Epithelial cell of proximal tubule (primary cell): ENCODE measurements at regions not wholly inside any gene's neighbourhood (a gene's known extent, or its start where the extent isn't known, plus 50 kb on each side); places are given as distances from the start of the nearest gene placed in this dataset.

ENCODE experiments used
- DNase-seq: peaks from one replicate; pipeline ENCODE4 v3.0.0-alpha.2; 2011; ENCODE audit warnings: low read depth
- H3K4me3 ChIP-seq: 2 replicates; pipeline ENCODE4 v1.5.1; 2011; ENCODE audit warnings: low read depth, mild to moderate bottlenecking, low read length
- CTCF ChIP-seq: conservative IDR thresholded peaks from 2 replicates; pipeline ENCODE4 v1.5.1; 2012; ENCODE audit warnings: low read depth, mild to moderate bottlenecking, low read length

DNA sequence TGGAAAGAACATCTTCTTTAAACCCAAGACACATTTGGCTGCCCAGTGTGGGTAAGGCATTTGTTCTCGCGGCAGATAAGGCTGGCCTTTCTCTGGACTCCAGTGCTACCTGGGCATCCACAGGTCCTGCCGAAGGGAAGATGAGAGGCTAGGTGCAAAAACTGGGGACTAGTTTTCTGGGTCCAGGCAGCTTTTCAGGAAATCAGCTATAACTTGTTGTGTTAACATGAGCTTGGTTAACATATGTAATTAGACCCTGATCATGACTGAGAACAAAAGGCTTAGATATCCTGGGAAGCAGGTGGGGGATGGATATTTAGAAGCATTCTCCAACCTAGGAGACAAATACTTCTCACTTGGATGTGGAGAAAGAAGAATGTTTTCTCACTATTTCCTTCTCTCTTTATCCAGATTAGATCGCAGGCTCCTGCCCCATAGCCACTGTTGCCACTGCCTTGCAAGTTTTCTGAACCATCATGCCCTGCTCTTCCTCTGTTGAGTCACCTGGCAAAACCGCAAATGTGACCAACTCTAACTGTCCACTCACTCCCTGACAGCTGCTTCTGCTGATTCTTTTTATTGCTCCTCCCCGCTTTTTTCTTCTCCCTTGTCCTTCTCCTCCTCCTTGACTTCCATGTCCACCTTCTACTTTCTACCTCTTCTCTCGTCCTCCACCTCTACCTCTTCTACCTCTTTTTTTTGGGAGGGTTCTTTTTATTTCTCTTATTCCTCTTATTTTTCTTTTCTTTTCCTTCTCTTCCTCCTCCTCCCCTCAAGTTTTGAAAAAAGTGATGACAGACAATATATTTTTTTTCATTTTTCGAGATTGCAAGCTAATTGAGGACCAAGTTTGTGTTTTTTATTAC, 258.1 kb downstream of the UTRN start:
- no peak overlapping the region for H3K4me3 ChIP-seq
- DNase-seq, result no peak
- TF ChIP-seq CTCF, result no peak

DNA sequence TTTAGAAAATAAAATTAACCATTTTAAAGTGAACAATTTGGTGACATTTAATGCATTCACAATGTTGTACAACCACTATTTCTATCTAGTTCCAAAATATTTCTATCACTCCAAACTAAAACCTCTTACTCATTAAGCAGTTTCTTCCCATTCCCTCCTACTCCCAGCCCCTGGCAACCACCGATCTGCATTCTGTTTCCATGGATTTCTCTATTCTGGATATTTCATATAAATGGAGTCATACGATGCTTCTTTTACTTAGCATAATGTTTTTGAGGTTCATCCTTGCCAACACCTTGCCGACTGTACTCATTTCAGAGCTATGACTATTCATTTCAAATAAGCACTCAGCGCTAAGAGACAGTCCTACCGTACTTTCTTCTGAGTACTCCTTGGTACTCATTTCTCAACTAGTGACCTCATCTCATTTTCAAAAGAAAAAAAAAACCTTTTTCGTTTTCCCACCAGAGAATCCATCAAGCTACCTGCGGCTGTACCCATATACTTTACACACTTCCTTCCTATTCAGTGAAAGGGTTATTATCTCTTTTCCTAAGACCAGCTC, 259.2 kb downstream of the UTRN start:
- no peak for DNase-seq
- no peak overlapping the region for H3K4me3 ChIP-seq
- TF ChIP-seq CTCF, result no peak

- TF ChIP-seq CTCF, result no peak
- no peak overlapping the region for H3K4me3 ChIP-seq
- DNase-seq, result no peak
Measured at GRCh38 chr6:144546807-144547206, 261.7 kb downstream of the UTRN start.

GRCh38 chr6:144547409-144547808, 262.3 kb downstream of the UTRN start:
- no peak for DNase-seq
- no peak for TF ChIP-seq CTCF
- no peak overlapping the region for H3K4me3 ChIP-seq

DNA sequence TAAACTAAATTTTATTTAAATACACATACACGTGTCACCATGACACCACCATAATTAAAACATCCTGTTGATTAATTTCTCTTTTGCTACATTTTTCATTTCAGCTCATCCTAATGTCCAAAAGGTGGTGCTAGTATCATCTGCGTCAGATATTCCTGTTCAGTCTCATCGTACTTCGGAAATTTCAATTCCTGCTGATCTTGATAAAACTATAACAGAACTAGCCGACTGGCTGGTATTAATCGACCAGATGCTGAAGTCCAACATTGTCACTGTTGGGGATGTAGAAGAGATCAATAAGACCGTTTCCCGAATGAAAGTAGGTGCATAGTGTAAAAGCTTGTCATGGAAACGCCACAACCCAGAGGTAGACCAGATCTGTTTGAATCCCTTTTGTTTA, 263.4 kb downstream of the UTRN start:
- H3K4me3 ChIP-seq, result no peak overlapping the region
- peak; percentile 13 for TF ChIP-seq CTCF
- no peak for DNase-seq

DNA sequence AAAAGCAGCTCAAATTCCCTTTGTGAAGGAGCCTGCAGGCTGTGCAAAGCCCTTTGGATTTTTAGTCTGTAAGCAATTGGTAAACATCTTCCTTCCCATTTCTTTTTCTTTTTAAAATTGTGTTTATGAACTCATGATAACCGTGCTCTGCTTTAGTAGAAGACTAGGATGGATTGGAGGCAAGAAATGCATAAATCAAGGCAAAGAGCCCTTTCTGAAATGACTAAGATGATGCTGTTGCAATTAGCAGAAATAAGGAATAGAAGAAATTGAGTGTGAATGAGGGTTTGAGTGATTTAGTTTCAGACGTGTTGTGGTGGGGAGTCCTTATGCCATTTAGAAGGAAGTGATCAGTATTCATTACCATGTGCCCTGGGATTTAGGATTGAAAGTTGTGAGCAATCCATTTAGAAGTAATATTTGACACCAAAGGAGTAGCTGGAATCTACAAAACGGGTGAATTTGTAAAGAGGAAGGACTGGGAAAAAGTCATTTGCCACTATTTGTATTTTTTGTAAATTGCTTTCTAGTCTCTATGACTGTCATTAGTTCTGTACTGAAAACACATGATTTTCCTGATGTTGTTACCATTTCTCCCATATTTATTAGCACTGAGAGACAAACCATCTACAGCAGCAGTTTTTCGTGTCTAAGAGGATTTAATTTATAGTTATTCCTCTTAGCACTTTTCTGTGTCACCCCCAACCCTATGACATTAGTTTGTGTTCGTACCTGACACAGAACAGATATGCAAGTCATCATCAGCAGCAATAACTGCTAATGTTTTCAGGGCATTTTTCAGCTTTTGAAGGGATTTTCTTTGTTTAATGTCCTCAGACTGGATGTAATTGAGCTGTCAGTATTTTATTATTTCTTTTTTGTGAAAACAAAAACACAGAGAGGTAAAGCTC, 265.0 kb downstream of the UTRN start:
- DNase-seq, result no peak

More for the DNA sequence above, 265.0 kb downstream of the UTRN start:
- no peak overlapping the region for H3K4me3 ChIP-seq
- TF ChIP-seq CTCF, result no peak
